ENCODE measurements at regions not wholly inside any gene's neighbourhood (a gene's known extent, or its start where the extent isn't known, plus 50 kb on each side); places are given as distances from the start of the nearest gene placed in this dataset.

DNA sequence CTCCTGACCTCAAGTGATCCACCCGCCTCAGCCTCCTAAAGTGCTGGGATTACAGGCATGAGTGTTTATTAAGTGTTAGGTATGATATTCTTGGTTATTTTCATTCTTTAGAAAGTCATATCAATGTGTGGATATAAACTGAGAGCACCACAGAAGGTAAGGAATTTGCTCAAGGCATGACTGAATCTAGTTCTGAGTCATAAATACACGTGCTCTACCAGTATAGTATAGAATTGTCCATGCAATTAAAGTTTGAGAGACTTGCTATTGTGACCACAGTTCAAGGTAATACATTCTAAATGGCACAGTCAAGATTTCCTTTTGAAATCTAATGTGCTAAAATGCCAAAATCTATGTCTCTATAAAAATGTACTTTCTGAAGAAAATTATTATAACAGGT lies 401.1 kb upstream of the CHRM3 start:
- no peak overlapping the region for H3K4me3 ChIP-seq (replicated peaks in 1 of 3)
- DNase-seq = no peak
- H3K27ac ChIP-seq = no peak overlapping the region
- no peaks in the 10 kb centered on the region for H3K27me3 ChIP-seq
- no peaks in the 10 kb centered on the region for H3K36me3 ChIP-seq
- H3K4me1 ChIP-seq = no peaks in the 10 kb centered on the region
- intact Hi-C loops (cut with DNase I) = no loop called here
- WGBS, 2 donors = 94% methylated on average over 2 of the region's 2 CpGs
- TF ChIP-seq POLR2A (IDR thresholded peaks at IDR 0.05) = no peak
- TF ChIP-seq, protein P1, sequence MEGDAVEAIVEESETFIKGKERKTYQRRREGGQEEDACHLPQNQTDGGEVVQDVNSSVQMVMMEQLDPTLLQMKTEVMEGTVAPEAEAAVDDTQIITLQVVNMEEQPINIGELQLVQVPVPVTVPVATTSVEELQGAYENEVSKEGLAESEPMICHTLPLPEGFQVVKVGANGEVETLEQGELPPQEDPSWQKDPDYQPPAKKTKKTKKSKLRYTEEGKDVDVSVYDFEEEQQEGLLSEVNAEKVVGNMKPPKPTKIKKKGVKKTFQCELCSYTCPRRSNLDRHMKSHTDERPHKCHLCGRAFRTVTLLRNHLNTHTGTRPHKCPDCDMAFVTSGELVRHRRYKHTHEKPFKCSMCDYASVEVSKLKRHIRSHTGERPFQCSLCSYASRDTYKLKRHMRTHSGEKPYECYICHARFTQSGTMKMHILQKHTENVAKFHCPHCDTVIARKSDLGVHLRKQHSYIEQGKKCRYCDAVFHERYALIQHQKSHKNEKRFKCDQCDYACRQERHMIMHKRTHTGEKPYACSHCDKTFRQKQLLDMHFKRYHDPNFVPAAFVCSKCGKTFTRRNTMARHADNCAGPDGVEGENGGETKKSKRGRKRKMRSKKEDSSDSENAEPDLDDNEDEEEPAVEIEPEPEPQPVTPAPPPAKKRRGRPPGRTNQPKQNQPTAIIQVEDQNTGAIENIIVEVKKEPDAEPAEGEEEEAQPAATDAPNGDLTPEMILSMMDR (IDR thresholded peaks at IDR 0.05) = no peak
- no peaks in the 10 kb centered on the region for H3K9me3 ChIP-seq

DNA sequence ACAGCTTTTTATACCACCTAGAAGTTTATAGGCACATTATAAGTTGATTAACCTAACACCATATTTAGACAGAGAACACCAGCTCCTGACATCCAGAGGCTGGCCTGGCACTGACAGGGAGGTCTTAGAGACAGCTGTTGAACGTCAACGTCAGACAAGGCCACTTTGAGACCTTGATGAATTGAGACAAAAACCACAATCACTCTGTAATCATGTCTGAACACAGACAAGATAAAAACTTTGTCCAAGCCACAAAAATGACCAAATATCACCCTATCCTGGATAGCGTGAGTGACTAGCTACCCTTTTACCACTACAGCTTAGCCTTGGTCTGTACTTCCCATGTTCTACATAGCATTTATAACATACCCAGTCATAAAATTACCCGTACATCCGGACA lies 403.6 kb upstream of the CHRM3 start:
- H3K27me3 ChIP-seq = no peaks in the 10 kb centered on the region
- DNase-seq = no peak
- H3K4me1 ChIP-seq = no peaks in the 10 kb centered on the region
- TF ChIP-seq, protein P1 (IDR thresholded peaks at IDR 0.05) = no peak
- no peak for TF ChIP-seq POLR2A (IDR thresholded peaks at IDR 0.05)
- intact Hi-C loops (cut with DNase I) = no loop called here
- H3K9me3 ChIP-seq = no peaks in the 10 kb centered on the region
- no peaks in the 10 kb centered on the region for H3K36me3 ChIP-seq
- 79 to 84% methylated on average over 5 of the region's 5 CpGs for WGBS, 2 donors
- H3K4me3 ChIP-seq (replicated peaks in 1 of 3) = no peak overlapping the region
- H3K27ac ChIP-seq = no peak overlapping the region

DNA sequence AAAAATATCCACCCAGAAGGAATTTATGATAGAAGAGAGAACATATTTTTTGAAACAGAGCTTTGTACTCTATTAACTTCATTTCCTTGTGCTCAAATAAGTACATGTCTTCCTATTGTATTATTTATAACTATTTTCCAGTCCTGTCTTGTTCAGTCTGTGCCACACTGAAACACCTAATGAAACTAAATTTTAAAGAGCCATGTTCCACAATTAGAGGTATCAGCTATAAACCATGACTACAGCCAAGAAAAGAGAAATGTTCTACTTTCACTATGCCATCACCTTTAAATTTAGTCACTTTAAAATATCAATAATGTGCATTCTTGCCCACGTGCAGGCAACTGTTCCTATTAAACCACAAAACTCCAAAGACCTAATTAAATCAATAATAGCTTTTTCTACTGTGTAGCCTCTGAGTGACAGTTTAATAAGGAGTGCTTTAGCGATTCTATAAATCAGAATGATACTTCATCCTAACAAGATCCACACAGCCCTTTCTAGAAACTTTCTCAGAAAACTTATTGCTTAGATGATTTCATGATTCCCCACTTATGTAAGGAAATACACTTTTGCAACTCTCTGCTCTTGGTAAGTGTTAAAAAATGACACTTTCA lies 404.9 kb upstream of the CHRM3 start:
- intact Hi-C loops (cut with DNase I) = no loop called here
- Histone ChIP-seq H3K36me3 (no peaks in the 10 kb centered on the region), H3K4me1 (no peaks in the 10 kb centered on the region), H3K9me3 (no peaks in the 10 kb centered on the region), H3K27ac (no peak overlapping the region), H3K27me3 (no peaks in the 10 kb centered on the region), H3K4me3 (replicated peaks in 1 of 3) (no peak overlapping the region)
- WGBS, 2 donors = 72 to 73% methylated on average over 2 of the region's 2 CpGs
- no peak for DNase-seq
- TF ChIP-seq POLR2A (IDR thresholded peaks at IDR 0.05) = no peak
- TF ChIP-seq, protein P1 (IDR thresholded peaks at IDR 0.05) = no peak

DNA sequence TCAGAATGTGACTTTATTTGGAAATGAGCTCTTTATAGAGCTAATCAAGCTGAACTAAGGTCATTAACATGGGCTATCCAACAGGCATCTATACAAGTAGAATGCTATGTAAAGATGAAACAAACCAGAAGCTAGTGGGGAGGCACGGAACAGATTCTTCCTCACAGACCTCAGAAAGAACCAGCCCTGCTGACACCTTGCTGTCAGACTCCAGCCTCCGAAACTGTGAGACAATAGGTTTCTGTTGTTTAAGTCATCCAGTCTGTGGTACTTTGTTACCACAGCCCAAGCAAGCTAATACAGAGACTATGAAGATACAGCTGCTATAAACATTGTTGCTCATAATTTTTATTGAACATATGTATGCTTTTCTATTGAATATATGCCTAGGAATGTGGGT lies 406.3 kb upstream of the CHRM3 start:
- WGBS, 2 donors = 84 to 92% methylated on average over 2 of the region's 2 CpGs
- Histone ChIP-seq H3K27me3 (no peaks in the 10 kb centered on the region), H3K9me3 (no peaks in the 10 kb centered on the region), H3K4me3 (replicated peaks in 1 of 3) (no peak overlapping the region), H3K27ac (no peak overlapping the region), H3K4me1 (no peaks in the 10 kb centered on the region), H3K36me3 (no peaks in the 10 kb centered on the region)
- intact Hi-C loops (cut with DNase I) = no loop called here
- DNase-seq = no peak
- no peak for TF ChIP-seq POLR2A (IDR thresholded peaks at IDR 0.05)
- TF ChIP-seq, protein P1 (IDR thresholded peaks at IDR 0.05) = no peak

DNA sequence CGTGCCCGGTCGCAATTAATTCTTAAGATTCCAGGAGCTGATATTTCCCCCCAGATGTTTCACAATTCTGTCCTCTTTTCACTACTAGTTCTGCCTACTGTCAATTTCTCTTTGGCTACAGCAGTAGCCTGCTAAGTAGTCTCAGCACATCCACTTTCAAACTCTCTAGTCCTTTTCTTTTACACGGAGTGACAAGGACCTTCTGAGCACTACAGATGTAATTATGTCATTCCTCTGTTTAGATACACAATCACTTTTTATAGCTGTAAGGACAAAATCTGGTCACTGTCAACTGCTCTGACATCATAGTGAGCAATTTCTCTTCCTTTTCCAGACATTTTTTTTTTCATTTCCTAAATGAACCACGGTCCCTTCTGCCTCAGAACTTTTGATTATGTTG lies 421.7 kb upstream of the CHRM3 start:
- 56 to 61% methylated on average over 5 of the region's 5 CpGs for WGBS, 2 donors
- TF ChIP-seq, protein P1 (IDR thresholded peaks at IDR 0.05) = no peak
- no peak for TF ChIP-seq POLR2A (IDR thresholded peaks at IDR 0.05)

More for the DNA sequence above, 421.7 kb upstream of the CHRM3 start:
- Histone ChIP-seq H3K27me3 (no peaks in the 10 kb centered on the region), H3K36me3 (no peaks in the 10 kb centered on the region), H3K9me3 (no peaks in the 10 kb centered on the region), H3K27ac (no peak overlapping the region), H3K4me1 (no peaks in the 10 kb centered on the region), H3K4me3 (replicated peaks in 1 of 3) (no peak overlapping the region)
- DNase-seq = no peak
- intact Hi-C loops (cut with DNase I) = no loop called here
